Upper lobe of left lung (tissue), 4 donors: ENCODE measurements at regions not wholly inside any gene's neighbourhood (a gene's known extent, or its start where the extent isn't known, plus 50 kb on each side); places are given as distances from the start of the nearest gene placed in this dataset.
"Not testable (repeated sequence)": the region's sequence is repeated elsewhere in the genome, so short reads cannot be mapped to it uniquely, and the experiment has no call there.

ENCODE experiments used
- POLR2A ChIP-seq, 4 donors: fragments of 450-650 bp; IDR thresholded peaks; one replicate each; pipeline ENCODE4 v1.5.1; 2016 to 2017; ENCODE audit warnings: antibody characterized with exemption in 4 of 4, mild to moderate bottlenecking in 2 of 4
- TF ChIP-seq, protein P1 (sequence below), 6 experiments: fragments of 450-650 bp in 4 of 6; fragments of 200-600 bp in 2 of 6; sonication (generic) in 2 of 6; IDR thresholded peaks; one replicate each; pipeline ENCODE4 v1.5.1; 2016 to 2019; ENCODE audit warnings: antibody characterized with exemption in 6 of 6

DNA sequence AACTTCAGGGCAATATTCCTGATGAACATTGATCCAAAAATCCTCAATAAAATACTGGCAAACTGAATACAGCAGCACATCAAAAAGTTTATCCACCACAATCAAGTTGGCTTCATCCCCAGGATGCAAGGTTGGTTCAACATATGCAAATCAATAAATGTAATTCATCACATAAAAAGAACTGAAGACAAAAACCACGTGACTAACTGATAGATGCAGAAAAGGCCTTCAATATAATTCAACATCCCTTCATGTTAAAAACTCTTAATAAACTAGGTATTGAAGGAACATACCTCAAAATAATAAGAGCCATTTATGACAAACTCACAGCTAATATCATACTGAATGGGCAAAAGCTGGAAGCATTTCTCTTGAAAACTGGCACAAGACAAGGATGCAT is 85.3 kb upstream of the THSD7B start:
- TF ChIP-seq POLR2A (IDR thresholded peaks at IDR 0.05), result not testable (repeated sequence)
- TF ChIP-seq, protein P1, sequence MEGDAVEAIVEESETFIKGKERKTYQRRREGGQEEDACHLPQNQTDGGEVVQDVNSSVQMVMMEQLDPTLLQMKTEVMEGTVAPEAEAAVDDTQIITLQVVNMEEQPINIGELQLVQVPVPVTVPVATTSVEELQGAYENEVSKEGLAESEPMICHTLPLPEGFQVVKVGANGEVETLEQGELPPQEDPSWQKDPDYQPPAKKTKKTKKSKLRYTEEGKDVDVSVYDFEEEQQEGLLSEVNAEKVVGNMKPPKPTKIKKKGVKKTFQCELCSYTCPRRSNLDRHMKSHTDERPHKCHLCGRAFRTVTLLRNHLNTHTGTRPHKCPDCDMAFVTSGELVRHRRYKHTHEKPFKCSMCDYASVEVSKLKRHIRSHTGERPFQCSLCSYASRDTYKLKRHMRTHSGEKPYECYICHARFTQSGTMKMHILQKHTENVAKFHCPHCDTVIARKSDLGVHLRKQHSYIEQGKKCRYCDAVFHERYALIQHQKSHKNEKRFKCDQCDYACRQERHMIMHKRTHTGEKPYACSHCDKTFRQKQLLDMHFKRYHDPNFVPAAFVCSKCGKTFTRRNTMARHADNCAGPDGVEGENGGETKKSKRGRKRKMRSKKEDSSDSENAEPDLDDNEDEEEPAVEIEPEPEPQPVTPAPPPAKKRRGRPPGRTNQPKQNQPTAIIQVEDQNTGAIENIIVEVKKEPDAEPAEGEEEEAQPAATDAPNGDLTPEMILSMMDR (IDR thresholded peaks at IDR 0.05), result not testable (repeated sequence)
